Amniotic epithelial cell (primary cell): ENCODE measurements at regions not wholly inside any gene's neighbourhood (a gene's known extent, or its start where the extent isn't known, plus 50 kb on each side); places are given as distances from the start of the nearest gene placed in this dataset.
"Not testable (repeated sequence)": the region's sequence is repeated elsewhere in the genome, so short reads cannot be mapped to it uniquely, and the experiment has no call there.

Experiments used
- DNase-seq: peaks from one replicate; pipeline ENCODE4 v3.0.0-alpha.2; 2010; ENCODE audit warnings: low read depth

GRCh38 chr14:37650356-37651037 lies 55.1 kb downstream of the TTC6 start:
- DNase-seq = peak; percentile 2

GRCh38 chr14:37652042-37652441 lies 56.6 kb downstream of the TTC6 start:
- no peak for DNase-seq

DNA sequence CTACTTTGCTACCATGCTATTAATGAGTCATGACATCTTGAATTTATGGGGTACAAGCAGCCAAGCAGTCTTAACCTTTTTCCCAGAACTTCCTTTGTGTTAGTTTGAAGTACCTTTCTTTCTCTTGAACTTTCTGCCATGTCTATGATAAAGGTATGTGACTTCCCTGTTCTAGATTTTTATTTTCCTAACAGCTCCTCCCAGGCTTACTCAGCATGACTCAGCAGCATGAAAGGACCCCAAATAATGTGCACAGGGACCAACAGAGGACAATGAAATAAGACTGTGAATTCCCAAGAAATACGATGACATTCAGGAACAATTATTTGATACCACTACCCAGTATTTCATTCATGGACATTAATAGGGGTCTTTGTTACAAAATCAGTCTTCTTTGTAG lies 60.0 kb downstream of the TTC6 start:
- no peak for DNase-seq

GRCh38 chr14:37658156-37658555 lies 62.7 kb downstream of the TTC6 start:
- no peak for DNase-seq

DNA sequence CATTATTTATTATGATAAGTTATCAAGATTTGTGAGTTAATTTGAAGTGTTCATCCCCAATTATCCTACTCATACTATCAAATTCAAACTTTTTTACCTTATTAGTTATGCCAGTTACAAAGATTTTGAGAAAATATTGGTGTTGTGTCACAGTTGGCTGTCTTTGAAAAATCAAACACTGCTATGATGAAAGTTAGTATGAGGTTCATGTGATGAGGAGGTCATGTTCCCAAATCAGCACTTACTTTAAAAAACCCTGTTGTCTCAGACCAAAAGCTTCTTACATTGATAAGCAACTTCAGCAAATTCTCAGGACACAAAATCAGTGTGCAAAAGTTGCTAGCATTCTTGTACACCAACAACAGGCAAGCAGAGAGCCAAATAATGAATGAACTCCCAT lies 68.1 kb downstream of the TTC6 start:
- no peak for DNase-seq

- no peak for DNase-seq
Observed at GRCh38 chr14:37665479-37665878, 70.0 kb downstream of the TTC6 start.

DNA sequence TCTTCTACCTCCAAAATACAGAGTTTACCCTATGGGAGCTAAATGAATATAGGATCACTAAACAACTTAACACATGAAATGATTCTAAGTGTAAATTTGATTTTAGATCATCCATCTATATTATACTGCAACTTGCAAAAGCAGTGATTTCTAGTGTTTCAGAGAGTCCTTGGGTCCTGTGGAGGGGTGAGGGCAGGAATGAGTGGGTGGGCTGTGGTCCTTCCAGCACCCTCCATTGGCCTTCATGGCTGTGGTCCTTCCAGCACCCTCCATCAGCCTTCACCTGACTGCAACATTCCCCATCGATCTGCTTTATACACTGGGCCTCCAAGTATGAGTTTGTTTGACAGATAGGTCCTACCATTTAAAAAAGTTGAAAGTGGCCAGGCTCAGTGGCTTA lies 70.5 kb downstream of the TTC6 start:
- no peak for DNase-seq

- DNase-seq = peak; percentile 73
Observed at GRCh38 chr14:37668646-37669045, 73.2 kb downstream of the TTC6 start.

DNA sequence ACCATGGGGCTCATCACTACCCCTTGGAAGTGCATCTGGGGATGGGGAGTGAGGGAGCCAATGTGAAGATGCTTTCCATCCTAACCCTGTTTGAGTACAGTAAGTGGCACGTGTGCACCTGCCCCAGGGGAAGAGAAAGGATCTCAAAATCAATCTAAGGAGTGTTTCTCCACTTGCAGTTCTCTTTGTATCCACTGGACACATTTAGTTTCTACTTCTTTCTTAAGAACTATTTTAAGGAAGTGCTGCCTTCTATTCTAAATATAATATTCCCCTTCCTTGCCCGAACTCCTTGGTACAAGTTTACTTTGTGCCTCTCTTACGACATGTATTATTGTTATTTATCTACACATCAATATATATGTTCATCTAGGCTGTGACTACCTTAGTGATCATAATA lies 73.8 kb downstream of the TTC6 start:
- DNase-seq = no peak

DNA sequence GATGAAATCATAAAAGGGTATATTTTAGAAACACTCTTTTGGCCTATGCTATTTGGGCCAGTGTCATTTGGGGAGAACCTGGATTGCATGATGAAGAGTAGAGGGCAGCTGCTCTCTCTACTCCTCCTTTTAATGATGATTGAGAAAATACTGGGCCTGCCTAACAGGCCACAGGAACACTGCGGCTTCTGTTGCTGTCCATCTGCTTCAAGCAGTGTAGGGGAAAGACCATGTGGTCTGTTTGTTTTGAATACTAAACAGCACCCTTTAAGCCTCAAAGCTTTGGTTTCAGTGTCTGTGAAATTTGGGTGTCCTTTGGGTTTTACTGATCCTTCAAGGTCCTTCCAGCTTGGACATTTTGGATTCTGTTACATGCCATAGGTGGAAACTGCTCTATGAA lies 78.0 kb downstream of the TTC6 start:
- DNase-seq = no peak

DNA sequence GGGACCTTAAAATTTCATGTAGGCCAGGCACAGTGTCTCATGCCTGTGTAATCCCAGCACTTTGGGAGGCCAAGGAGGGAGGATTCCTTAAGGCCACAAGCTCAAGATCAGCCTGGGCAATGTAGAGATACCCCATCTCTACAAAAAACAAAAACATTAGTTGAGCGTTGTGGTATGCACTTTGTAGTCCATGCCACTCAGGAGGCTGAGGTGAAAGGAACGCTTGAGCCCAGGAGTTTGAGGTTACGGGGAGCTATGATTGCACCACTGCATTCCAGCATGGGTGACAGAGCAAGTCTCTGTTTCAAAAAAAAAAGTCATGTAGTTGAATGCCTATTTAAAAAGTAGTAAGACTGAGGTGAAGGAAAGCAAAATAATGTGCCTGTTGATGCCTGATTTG lies 83.5 kb downstream of the TTC6 start:
- DNase-seq = peak; percentile 80

DNA sequence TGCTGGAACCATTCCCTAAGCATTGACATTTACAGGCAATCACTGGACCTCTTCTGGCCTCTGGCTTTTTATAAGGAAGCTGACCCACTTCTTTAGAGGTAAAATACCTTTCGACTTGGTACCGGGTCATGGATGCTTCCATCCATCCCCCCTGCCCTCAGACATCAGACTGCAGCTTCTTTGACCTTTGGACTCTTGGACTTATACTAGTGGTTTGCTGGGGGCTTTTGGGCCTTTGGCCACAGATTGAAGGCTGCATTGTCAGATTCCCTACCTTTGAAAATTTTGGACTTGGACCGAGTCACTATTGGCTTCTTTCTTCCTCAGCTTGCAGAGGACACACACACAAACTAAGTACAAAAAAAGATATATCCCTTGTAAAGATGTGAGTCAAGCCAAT lies 86.1 kb downstream of the TTC6 start:
- no peak for DNase-seq

DNA sequence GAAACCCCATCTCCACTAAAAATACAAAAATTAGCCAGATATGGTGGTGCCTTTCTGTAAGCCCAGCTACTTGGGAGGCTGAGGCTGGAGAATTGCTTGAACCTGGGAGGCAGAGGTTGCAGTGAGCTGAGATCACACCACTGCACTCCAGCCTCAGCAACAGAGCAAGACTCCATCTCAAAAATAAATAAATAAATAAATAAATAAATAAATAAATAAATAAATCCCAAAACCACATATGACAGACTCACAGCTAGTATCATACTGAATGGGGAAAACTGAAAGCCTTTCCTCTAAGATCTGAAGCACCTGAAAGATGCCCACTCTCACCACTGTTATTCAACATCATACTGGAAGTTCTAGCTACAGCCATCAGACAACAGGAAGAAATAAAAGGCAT lies 97.3 kb downstream of the TTC6 start:
- DNase-seq = not testable (repeated sequence)

- not testable (repeated sequence) for DNase-seq
Observed at GRCh38 chr14:37693420-37693819, 98.0 kb downstream of the TTC6 start.

GRCh38 chr14:37695866-37696265 lies 100.4 kb downstream of the TTC6 start:
- DNase-seq = no peak

DNA sequence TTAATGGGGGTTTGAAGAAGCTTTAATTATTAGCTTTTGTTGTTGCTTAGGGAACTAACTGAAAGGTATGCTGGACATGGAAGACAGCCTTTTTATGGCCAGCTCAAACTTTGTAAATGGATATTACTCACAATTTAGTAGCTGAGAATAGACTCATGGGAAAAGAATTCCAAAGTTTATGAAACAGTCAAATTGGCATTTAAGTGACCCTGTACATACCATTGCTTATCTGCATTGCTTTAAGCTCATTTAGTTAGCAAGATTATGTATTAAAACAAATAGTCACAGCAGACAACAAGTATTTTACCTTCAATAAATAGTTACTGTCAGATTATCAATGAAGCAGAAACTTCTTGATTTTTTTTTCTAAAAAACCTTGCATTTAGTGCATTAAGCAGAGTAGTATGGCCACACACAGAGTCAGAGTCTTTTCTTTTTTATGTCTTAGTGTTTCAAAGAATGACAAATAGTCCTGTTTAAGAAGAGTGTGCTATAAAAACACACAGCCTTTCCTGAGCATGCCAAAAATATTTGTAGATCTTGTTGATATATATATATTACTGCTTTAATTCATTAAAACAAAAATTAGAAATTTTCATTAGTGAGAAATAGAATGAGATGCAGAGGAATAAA lies 102.2 kb downstream of the TTC6 start:
- peak; percentile 78 for DNase-seq

GRCh38 chr14:37698840-37699777 lies 103.7 kb downstream of the TTC6 start:
- DNase-seq = no peak

- DNase-seq = no peak
Observed at GRCh38 chr14:37707716-37708115, 112.3 kb downstream of the TTC6 start.

DNA sequence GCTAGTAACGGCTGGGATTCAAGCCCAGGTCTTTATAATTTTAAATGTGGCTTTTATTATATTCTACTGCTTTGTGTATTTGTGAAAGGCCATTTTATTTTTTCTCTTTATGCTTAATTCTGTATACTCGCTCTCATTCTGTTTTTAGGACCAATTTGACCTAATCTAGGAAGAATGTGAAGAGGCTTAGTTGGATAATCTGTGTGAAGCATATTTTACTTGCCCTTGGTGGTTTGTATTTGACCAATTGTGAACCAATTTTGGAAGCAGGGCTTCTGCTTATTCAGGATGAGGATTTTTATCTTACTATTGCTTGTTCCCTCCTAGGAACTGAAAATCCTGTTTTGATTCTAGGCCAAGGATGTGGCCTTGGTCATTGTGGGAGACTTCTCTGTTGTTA lies 113.1 kb downstream of the TTC6 start:
- peak; percentile 63 for DNase-seq

- DNase-seq = peak; percentile 27
Observed at GRCh38 chr14:37709419-37710195, 114.2 kb downstream of the TTC6 start.

GRCh38 chr14:37711356-37711830 lies 116.0 kb downstream of the TTC6 start:
- no peak for DNase-seq
